HG03457 (cell line): ENCODE measurements at regions not wholly inside any gene's neighbourhood (a gene's known extent, or its start where the extent isn't known, plus 50 kb on each side); places are given as distances from the start of the nearest gene placed in this dataset.

Experiments used
- ATAC-seq: cut with Tn5 transposase; IDR thresholded peaks from one replicate; pipeline ENCODE4 v1.9.1; 2021; ENCODE audit warnings: moderate number of reproducible peaks; ENCODE audit not compliant: unreplicated experiment

DNA sequence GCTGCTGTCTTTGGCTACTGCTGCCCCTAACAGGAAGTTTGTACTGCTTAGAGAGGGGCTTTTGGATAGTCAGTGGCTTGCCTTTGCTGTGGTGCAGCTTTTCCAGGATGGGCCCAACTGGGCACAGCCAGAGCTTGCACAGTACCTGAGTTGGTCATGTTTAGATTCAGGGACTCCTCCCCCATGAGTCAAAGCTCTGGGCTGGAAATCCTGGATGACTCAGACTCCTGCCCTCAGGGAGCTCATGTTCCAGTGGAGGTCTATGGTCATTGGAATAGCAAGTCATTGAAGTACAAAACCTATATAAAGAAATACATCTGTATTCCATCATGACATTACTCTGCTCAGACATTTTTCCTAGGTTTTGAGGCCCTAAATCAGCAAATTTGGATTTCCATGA is 66.7 kb upstream of the PJA1 start:
- no peak for ATAC-seq

GRCh38 chrX:69229436-69229835 is 64.2 kb upstream of the PJA1 start:
- ATAC-seq = no peak

DNA sequence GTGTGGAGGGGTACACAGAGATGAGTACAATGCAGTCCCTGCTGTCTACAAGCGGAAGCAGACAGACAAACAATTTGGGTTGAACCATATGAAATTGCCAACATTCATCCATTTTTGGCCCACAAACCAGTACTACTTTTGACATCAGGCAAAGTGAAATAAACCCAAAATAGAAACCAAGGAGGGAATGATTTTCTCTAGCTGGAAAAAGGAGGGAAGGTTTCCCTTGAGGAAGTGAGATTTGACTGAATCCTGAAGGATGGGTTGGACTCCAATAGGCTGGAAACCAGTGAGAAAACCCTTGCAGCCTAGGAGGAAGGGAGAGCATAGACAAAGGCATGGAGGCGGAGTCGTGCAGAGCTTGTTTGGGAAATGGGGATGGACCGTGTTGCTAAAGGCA is 63.5 kb upstream of the PJA1 start:
- ATAC-seq = no peak

DNA sequence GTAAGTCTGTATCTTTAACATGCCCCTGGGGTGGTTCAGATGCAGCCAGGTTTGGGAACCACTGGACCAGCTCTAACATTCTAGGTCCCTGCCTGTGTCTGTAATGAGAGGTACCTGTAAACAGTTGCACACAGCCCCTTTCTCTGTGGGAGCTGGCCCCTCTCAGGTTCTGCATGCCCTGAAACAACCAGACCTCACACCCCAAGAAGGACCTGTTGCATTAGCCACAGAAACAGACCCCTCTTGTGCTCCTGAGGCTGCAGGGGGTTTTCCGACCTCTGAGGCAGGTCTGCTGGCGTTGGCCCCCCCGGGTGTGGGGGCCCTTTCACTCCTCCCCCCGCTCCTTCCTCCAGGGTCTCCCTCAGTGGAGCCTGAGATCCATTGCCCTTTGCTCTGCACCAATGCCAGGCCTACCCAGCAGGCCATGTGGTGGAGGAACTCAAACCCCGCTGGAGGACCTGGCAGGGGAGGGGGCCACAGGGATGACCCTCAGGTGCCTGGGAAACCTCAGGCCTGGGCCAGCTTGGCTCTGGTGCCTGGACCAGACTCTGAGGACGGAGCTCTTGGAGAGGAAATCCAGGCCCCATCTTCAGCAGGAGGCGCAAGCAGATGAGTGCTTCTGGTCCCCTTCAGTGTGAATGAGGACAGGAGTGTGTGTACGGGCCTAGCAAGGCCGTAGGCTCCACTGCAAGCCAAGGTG is 61.4 kb upstream of the PJA1 start:
- ATAC-seq = no peak

GRCh38 chrX:69222103-69223090 is 57.1 kb upstream of the PJA1 start:
- no peak for ATAC-seq

GRCh38 chrX:69221239-69222102 is 56.2 kb upstream of the PJA1 start:
- no peak for ATAC-seq

DNA sequence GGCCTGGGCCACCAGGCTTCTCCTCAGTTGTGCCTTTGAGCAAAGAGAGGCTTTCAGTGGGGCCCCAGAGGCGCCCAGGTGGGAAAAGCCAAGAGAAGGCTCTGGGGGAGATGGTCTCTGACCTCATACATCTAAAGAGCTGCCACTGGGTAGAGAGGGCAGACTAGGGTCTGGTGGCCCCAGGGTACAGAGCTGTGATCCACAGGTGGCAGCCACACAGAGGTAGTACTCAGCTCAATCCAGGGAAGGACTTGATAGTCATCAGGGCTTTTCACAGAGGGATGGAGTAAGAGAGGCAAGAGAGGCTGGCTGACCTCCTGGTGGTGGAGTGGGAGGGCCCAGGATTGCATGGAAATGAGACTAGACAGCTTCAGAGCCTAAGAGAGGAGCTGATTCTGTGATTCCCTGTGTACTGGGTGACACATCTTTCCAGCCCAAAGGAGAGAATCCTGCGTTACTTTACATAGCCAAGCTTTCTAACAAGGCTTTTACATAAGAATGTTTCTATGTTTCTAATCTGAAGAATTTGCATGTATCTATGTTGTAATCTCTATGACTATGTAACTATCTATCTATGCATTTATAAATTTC is 53.2 kb upstream of the PJA1 start:
- ATAC-seq = no peak

- no peak for ATAC-seq
These were observed 51.7 kb upstream of the PJA1 start for GRCh38 chrX:69216911-69217310.

DNA sequence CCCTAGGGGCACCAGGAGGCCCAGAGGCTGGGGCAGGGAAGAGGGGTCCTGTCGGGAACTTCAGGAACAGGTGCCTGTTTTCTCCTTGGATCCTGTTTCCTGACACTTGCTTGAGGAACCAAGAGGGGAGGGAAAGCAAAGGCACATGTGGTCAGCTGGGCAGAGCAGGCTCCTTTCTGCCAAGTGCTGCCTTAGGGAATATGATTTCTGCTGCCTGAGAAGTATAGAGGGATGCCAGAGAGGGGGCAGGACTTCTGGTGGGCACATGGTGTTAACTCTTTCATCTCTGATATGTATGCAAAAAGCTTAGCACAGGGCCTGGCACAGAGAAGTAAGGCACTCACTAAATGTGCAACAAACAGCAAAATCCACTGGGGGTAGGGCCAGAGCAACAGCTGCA is 51.2 kb upstream of the PJA1 start:
- ATAC-seq = no peak

GRCh38 chrX:69215161-69215875 is 50.1 kb upstream of the PJA1 start:
- no peak for ATAC-seq
